ENCODE measurements at regions not wholly inside any gene's neighbourhood (a gene's known extent, or its start where the extent isn't known, plus 50 kb on each side); places are given as distances from the start of the nearest gene placed in this dataset.

DNA sequence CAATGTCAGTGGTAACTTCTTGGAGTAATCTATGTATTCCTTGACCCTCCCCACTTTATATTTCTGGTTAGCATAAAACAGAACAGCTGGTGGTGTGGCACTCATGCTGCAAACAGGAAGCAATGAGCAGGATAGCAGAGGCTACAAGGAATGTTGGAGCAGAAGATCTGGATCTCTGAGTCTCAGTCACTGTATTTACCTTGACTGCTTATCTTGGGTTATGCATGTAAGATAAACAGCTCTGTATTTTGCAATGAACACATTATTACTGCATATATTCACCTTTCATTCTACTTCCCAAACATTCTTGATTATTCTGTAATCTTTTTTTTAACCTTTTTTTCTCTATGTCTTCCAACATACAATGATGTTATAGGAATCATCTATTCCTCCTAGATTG, 977.9 kb upstream of the CNTNAP5 start:
- H3K4me3 Mint-ChIP-seq, result no peak overlapping the region
- ATAC-seq (ENCODE audit: low read depth) (no peak), DNase-seq (no peak)
- no peaks in the 10 kb centered on the region for H3K9me3 ChIP-seq (ENCODE audit: control extremely low read depth in 1 of 3, control insufficient read depth in 2 of 3, insufficient read depth in 1 of 3, low read length in 2 of 3)
- H3K36me3 ChIP-seq (replicated peaks in 1 of 2; ENCODE audit: control extremely low read depth in 1 of 2, control insufficient read depth in 1 of 2, extremely low read depth in 1 of 2, insufficient read depth in 2 of 2, low read length in 1 of 2), result no peaks in the 10 kb centered on the region
- H3K4me2 ChIP-seq (replicated peaks; ENCODE audit: low read depth, low read length, poor library complexity, severe bottlenecking), result no peak overlapping the region
- H3K27me3 ChIP-seq (replicated peaks in 1 of 4; ENCODE audit: control extremely low read depth in 1 of 4, control insufficient read depth in 3 of 4, insufficient read depth in 4 of 4, low read length in 3 of 4), result no peaks in the 10 kb centered on the region
- H3K9ac ChIP-seq (ENCODE audit: low read length), result no peak overlapping the region
- no peaks in the 10 kb centered on the region for H4K20me1 ChIP-seq (ENCODE audit: control insufficient read depth, insufficient read depth, low read length, poor library complexity, severe bottlenecking)
- no peaks in the 10 kb centered on the region for H3K79me2 ChIP-seq (ENCODE audit: control insufficient read depth, insufficient read depth, low read length)
- CTCF ChIA-PET, result no interaction called here
- no peaks in the 10 kb centered on the region for H3K27me3 Mint-ChIP-seq
- no peaks in the 10 kb centered on the region for H3K4me1 ChIP-seq (ENCODE audit: control insufficient read depth in 2 of 2, insufficient read depth in 2 of 2, low read length in 2 of 2)
- no peaks in the 10 kb centered on the region for H3K9me3 Mint-ChIP-seq (ENCODE audit: insufficient read depth)
- H3K27ac Mint-ChIP-seq, result no peak overlapping the region
- TF ChIP-seq, protein P1, sequence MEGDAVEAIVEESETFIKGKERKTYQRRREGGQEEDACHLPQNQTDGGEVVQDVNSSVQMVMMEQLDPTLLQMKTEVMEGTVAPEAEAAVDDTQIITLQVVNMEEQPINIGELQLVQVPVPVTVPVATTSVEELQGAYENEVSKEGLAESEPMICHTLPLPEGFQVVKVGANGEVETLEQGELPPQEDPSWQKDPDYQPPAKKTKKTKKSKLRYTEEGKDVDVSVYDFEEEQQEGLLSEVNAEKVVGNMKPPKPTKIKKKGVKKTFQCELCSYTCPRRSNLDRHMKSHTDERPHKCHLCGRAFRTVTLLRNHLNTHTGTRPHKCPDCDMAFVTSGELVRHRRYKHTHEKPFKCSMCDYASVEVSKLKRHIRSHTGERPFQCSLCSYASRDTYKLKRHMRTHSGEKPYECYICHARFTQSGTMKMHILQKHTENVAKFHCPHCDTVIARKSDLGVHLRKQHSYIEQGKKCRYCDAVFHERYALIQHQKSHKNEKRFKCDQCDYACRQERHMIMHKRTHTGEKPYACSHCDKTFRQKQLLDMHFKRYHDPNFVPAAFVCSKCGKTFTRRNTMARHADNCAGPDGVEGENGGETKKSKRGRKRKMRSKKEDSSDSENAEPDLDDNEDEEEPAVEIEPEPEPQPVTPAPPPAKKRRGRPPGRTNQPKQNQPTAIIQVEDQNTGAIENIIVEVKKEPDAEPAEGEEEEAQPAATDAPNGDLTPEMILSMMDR (IDR thresholded peaks at IDR 0.05), result no peak
- no peak for TF ChIP-seq EZH2 (IDR thresholded peaks at IDR 0.05; ENCODE audit: borderline replicate concordance, insufficient read depth, low read depth, low read length, poor library complexity, severe bottlenecking)
- H2AFZ ChIP-seq (ENCODE audit: insufficient read depth, low read depth, low read length, poor library complexity, severe bottlenecking), result no peak overlapping the region
- intact Hi-C loops (cut with micrococcal nuclease), result no loop called here
- no peaks in the 10 kb centered on the region for H3K4me1 Mint-ChIP-seq
- no peak overlapping the region for H3K4me3 ChIP-seq (ENCODE audit: control extremely low read depth in 1 of 5, extremely low read depth in 1 of 5, insufficient read depth in 1 of 5, low read depth in 2 of 5, low read length in 4 of 5)
- POLR2A ChIA-PET, result no interaction called here
- H3K27ac ChIP-seq (ENCODE audit: low read length in 2 of 2), result no peak overlapping the region

DNA sequence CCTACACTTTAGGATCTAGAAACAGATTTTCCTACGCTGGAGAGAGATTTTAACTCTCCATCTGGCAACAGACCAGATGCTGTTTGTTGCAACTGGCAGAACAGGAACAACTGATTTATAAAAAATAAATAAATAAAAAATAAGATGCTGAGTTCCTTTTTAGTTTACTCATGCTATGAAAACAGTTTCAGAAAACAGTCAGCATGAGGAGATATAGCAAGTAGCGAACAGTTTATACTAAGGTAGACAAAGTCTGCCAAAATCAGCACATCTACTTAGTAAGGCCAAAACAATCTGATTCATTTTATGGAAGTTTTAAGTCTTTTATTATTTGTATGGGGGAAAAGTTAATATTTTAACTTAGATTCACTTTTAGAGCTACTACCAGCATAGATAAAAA, 974.0 kb upstream of the CNTNAP5 start:
- H3K9me3 Mint-ChIP-seq (ENCODE audit: insufficient read depth), result peaks cover 3% of the 10 kb centered on the region
- Histone ChIP-seq H3K27ac (ENCODE audit: low read length in 2 of 2) (no peak overlapping the region), H3K79me2 (ENCODE audit: control insufficient read depth, insufficient read depth, low read length) (no peaks in the 10 kb centered on the region), H3K9ac (ENCODE audit: low read length) (no peak overlapping the region), H3K4me1 (ENCODE audit: control insufficient read depth in 2 of 2, insufficient read depth in 2 of 2, low read length in 2 of 2) (no peaks in the 10 kb centered on the region), H3K27me3 (replicated peaks in 1 of 4; ENCODE audit: control extremely low read depth in 1 of 4, control insufficient read depth in 3 of 4, insufficient read depth in 4 of 4, low read length in 3 of 4) (no peaks in the 10 kb centered on the region), H3K4me2 (replicated peaks; ENCODE audit: low read depth, low read length, poor library complexity, severe bottlenecking) (no peak overlapping the region), H3K36me3 (replicated peaks in 1 of 2; ENCODE audit: control extremely low read depth in 1 of 2, control insufficient read depth in 1 of 2, extremely low read depth in 1 of 2, insufficient read depth in 2 of 2, low read length in 1 of 2) (no peaks in the 10 kb centered on the region), H2AFZ (ENCODE audit: insufficient read depth, low read depth, low read length, poor library complexity, severe bottlenecking) (no peak overlapping the region), H3K4me3 (ENCODE audit: control extremely low read depth in 1 of 5, extremely low read depth in 1 of 5, insufficient read depth in 1 of 5, low read depth in 2 of 5, low read length in 4 of 5) (no peak overlapping the region), H3K9me3 (ENCODE audit: control extremely low read depth in 1 of 3, control insufficient read depth in 2 of 3, insufficient read depth in 1 of 3, low read length in 2 of 3) (peaks cover 0 to 3% (median 0%) of the 10 kb centered on the region in 3 donors), H4K20me1 (ENCODE audit: control insufficient read depth, insufficient read depth, low read length, poor library complexity, severe bottlenecking) (no peaks in the 10 kb centered on the region)
- intact Hi-C loops (cut with micrococcal nuclease), result no loop called here
- WGBS (ENCODE audit: insufficient coverage), result no CpG with 5 or more reads among the region's 2 CpGs
- no peak overlapping the region for H3K4me3 Mint-ChIP-seq
- DNase-seq (no peak), ATAC-seq (ENCODE audit: low read depth) (no peak)
- no peaks in the 10 kb centered on the region for H3K27me3 Mint-ChIP-seq
- POLR2A ChIA-PET, result no interaction called here
- H3K4me1 Mint-ChIP-seq, result no peaks in the 10 kb centered on the region
- CTCF ChIA-PET, result no interaction called here
- TF ChIP-seq, protein P1 (IDR thresholded peaks at IDR 0.05), result no peak
- no peak for TF ChIP-seq EZH2 (IDR thresholded peaks at IDR 0.05; ENCODE audit: borderline replicate concordance, insufficient read depth, low read depth, low read length, poor library complexity, severe bottlenecking)
- H3K27ac Mint-ChIP-seq, result no peak overlapping the region
